ENCODE measurements at regions not wholly inside any gene's neighbourhood (a gene's known extent, or its start where the extent isn't known, plus 50 kb on each side); places are given as distances from the start of the nearest gene placed in this dataset.

DNA sequence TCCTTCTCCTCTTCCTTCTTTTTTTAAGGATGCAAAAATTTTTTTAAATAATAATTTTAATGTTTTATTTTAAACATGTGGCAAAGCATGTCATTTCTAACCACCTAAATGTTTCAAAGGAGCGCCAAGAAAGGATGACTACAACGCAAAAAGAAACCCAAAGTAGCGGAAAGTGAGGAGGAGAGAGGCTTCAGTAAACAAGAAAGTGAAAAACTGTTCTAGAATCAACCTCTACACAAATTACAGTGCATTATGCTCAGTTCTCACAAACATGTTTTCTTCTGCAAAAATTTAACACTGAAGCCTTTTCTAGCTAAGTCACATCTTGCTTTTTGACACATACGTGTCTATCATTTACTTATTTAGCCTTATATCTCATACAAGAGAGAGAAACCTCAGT, 948.6 kb downstream of the GATA3 start:
- TF ChIP-seq, protein P1, sequence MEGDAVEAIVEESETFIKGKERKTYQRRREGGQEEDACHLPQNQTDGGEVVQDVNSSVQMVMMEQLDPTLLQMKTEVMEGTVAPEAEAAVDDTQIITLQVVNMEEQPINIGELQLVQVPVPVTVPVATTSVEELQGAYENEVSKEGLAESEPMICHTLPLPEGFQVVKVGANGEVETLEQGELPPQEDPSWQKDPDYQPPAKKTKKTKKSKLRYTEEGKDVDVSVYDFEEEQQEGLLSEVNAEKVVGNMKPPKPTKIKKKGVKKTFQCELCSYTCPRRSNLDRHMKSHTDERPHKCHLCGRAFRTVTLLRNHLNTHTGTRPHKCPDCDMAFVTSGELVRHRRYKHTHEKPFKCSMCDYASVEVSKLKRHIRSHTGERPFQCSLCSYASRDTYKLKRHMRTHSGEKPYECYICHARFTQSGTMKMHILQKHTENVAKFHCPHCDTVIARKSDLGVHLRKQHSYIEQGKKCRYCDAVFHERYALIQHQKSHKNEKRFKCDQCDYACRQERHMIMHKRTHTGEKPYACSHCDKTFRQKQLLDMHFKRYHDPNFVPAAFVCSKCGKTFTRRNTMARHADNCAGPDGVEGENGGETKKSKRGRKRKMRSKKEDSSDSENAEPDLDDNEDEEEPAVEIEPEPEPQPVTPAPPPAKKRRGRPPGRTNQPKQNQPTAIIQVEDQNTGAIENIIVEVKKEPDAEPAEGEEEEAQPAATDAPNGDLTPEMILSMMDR (IDR thresholded peaks at IDR 0.05; ENCODE audit: insufficient read depth, low read depth, low read length): no peak
- TF ChIP-seq EZH2 (IDR thresholded peaks at IDR 0.05; ENCODE audit: insufficient read depth, low read length): no peak
- Mint-ChIP-seq H3K27me3 (ENCODE audit: low read depth, unreplicated experiment) (peaks cover 5% of the 10 kb centered on the region), H3K36me3 (ENCODE audit: low read depth, unreplicated experiment) (no peaks in the 10 kb centered on the region), H3K4me3 (ENCODE audit: unreplicated experiment) (no peak overlapping the region), H3K4me1 (ENCODE audit: low read depth, unreplicated experiment) (peaks cover 8% of the 10 kb centered on the region), H3K9me3 (ENCODE audit: unreplicated experiment) (no peaks in the 10 kb centered on the region), H3K27ac (ENCODE audit: unreplicated experiment) (no peak overlapping the region)
- Histone ChIP-seq H3K9me3 (ENCODE audit: insufficient read depth, low read depth, low read length) (no peaks in the 10 kb centered on the region), H3K4me1 (ENCODE audit: insufficient read depth, low read length) (no peaks in the 10 kb centered on the region), H3K27ac (ENCODE audit: low read depth, low read length) (no peak overlapping the region), H3K79me2 (ENCODE audit: insufficient read depth, low read length) (no peaks in the 10 kb centered on the region), H3K4me3 (ENCODE audit: insufficient read depth, low read depth, low read length) (no peak overlapping the region), H4K20me1 (ENCODE audit: insufficient read depth, low read length) (no peaks in the 10 kb centered on the region), H3K9ac (ENCODE audit: low read length) (no peak overlapping the region), H3K36me3 (ENCODE audit: insufficient read depth, low read length) (no peaks in the 10 kb centered on the region), H2AFZ (ENCODE audit: low read depth, low read length) (no peak overlapping the region), H3K4me2 (ENCODE audit: low read length) (no peak overlapping the region), H3K27me3 (ENCODE audit: insufficient read depth, low read length) (no peaks in the 10 kb centered on the region)
- no peak for FAIRE-seq
- DNase-seq (ENCODE audit: low read depth): no peak

DNA sequence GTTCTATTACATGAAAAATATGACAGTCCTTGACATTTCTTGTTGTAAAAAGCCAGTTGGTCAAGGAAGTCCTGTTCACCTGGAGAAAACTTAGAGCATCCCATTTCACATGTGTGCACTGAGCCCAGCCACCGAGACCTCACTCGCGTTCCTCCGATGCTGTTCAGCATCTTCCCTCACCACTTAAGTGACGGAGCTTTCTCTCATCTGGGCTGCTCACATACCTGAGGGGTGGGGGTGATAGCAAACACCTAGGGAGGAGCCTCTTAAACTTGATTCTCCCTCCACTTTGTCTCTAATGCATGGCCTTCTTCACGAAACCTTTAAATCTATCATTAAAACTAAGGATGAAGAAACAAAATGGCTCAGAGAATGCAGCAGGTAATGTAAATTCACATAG, 950.2 kb downstream of the GATA3 start:
- no peaks in the 10 kb centered on the region for H3K36me3 Mint-ChIP-seq (ENCODE audit: low read depth, unreplicated experiment)
- no peaks in the 10 kb centered on the region for H3K27me3 ChIP-seq (ENCODE audit: insufficient read depth, low read length)
- H3K4me3 Mint-ChIP-seq (ENCODE audit: unreplicated experiment): no peak overlapping the region
- H3K9me3 ChIP-seq (ENCODE audit: insufficient read depth, low read depth, low read length): no peaks in the 10 kb centered on the region
- FAIRE-seq (no peak), DNase-seq (ENCODE audit: low read depth) (no peak)
- H3K4me2 ChIP-seq (ENCODE audit: low read length): no peak overlapping the region
- H3K9ac ChIP-seq (ENCODE audit: low read length): no peak overlapping the region
- H3K27me3 Mint-ChIP-seq (ENCODE audit: low read depth, unreplicated experiment): peaks cover 5% of the 10 kb centered on the region
- H3K27ac Mint-ChIP-seq (ENCODE audit: unreplicated experiment): no peak overlapping the region
- no peaks in the 10 kb centered on the region for H3K4me1 Mint-ChIP-seq (ENCODE audit: low read depth, unreplicated experiment)
- no peaks in the 10 kb centered on the region for H3K4me1 ChIP-seq (ENCODE audit: insufficient read depth, low read length)
- no peak overlapping the region for H3K4me3 ChIP-seq (ENCODE audit: insufficient read depth, low read depth, low read length)
- no peaks in the 10 kb centered on the region for H3K36me3 ChIP-seq (ENCODE audit: insufficient read depth, low read length)
- H2AFZ ChIP-seq (ENCODE audit: low read depth, low read length): no peak overlapping the region
- no peak overlapping the region for H3K27ac ChIP-seq (ENCODE audit: low read depth, low read length)
- H4K20me1 ChIP-seq (ENCODE audit: insufficient read depth, low read length): no peaks in the 10 kb centered on the region
- no peak for TF ChIP-seq EZH2 (IDR thresholded peaks at IDR 0.05; ENCODE audit: insufficient read depth, low read length)
- TF ChIP-seq, protein P1 (IDR thresholded peaks at IDR 0.05; ENCODE audit: insufficient read depth, low read depth, low read length): no peak
- no peaks in the 10 kb centered on the region for H3K9me3 Mint-ChIP-seq (ENCODE audit: unreplicated experiment)
- no peaks in the 10 kb centered on the region for H3K79me2 ChIP-seq (ENCODE audit: insufficient read depth, low read length)

DNA sequence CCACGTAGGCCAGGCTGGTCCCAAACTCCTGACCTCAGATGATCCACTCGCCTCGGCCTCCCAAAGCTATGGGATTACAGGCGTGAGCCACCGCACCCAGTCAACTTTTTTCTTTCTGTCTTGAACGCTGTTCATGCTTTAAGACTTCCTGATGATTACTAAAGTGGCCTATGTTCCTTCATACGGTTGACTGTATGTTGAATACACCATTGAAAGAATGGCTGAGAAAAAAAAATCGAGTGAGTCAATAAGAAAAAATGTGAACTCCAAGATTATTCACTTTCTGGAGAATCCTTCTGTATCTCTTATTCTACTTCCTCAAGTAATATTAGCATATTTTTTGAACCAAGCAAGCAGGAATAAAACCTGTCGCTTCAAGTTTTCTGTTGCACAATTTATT, 955.0 kb downstream of the GATA3 start:
- DNase-seq (ENCODE audit: low read depth) (peak; percentile 21), FAIRE-seq (no peak)
- Mint-ChIP-seq H3K27ac (ENCODE audit: unreplicated experiment) (no peak overlapping the region), H3K36me3 (ENCODE audit: low read depth, unreplicated experiment) (no peaks in the 10 kb centered on the region), H3K9me3 (ENCODE audit: unreplicated experiment) (no peaks in the 10 kb centered on the region), H3K4me1 (ENCODE audit: low read depth, unreplicated experiment) (peaks cover 6% of the 10 kb centered on the region), H3K27me3 (ENCODE audit: low read depth, unreplicated experiment) (peaks cover 2% of the 10 kb centered on the region), H3K4me3 (ENCODE audit: unreplicated experiment) (no peak overlapping the region)
- Histone ChIP-seq H3K4me2 (ENCODE audit: low read length) (no peak overlapping the region), H3K9me3 (ENCODE audit: insufficient read depth, low read depth, low read length) (no peaks in the 10 kb centered on the region), H3K4me3 (ENCODE audit: insufficient read depth, low read depth, low read length) (no peak overlapping the region), H3K79me2 (ENCODE audit: insufficient read depth, low read length) (no peaks in the 10 kb centered on the region), H3K4me1 (ENCODE audit: insufficient read depth, low read length) (no peaks in the 10 kb centered on the region), H4K20me1 (ENCODE audit: insufficient read depth, low read length) (no peaks in the 10 kb centered on the region), H3K36me3 (ENCODE audit: insufficient read depth, low read length) (no peaks in the 10 kb centered on the region), H2AFZ (ENCODE audit: low read depth, low read length) (no peak overlapping the region), H3K27ac (ENCODE audit: low read depth, low read length) (no peak overlapping the region), H3K9ac (ENCODE audit: low read length) (no peak overlapping the region), H3K27me3 (ENCODE audit: insufficient read depth, low read length) (no peaks in the 10 kb centered on the region)
- no peak for TF ChIP-seq EZH2 (IDR thresholded peaks at IDR 0.05; ENCODE audit: insufficient read depth, low read length)
- TF ChIP-seq, protein P1 (IDR thresholded peaks at IDR 0.05; ENCODE audit: insufficient read depth, low read depth, low read length): no peak
